Panc1 (cell line): ENCODE measurements at regions not wholly inside any gene's neighbourhood (a gene's known extent, or its start where the extent isn't known, plus 50 kb on each side); places are given as distances from the start of the nearest gene placed in this dataset.

ENCODE experiments used
- CTCF ChIP-seq: fragments of 450-650 bp; IDR thresholded peaks from 2 replicates; pipeline ENCODE4 v1.5.1; 2017; ENCODE audit warnings: mild to moderate bottlenecking
- POLR2AphosphoS5 ChIP-seq: IDR thresholded peaks from 2 replicates; pipeline ENCODE4 v1.6.1; 2012; ENCODE audit warnings: mild to moderate bottlenecking, low read depth, low read length, moderate library complexity
- SIN3A ChIP-seq: IDR thresholded peaks from 2 replicates; pipeline ENCODE4 v1.6.1; 2012; ENCODE audit warnings: low read depth, mild to moderate bottlenecking, low read length, moderate library complexity, borderline replicate concordance; ENCODE audit not compliant: insufficient read depth

- TF ChIP-seq CTCF (no peak), POLR2AphosphoS5 (no peak), SIN3A (no peak)
These were observed 216.9 kb upstream of the FBXL7 start for GRCh38 chr5:15283076-15283475.
